H1 (cell line): ENCODE measurements at regions not wholly inside any gene's neighbourhood (a gene's known extent, or its start where the extent isn't known, plus 50 kb on each side); places are given as distances from the start of the nearest gene placed in this dataset.

Experiments used
- BRCA1 ChIP-seq: IDR thresholded peaks from 2 replicates; pipeline ENCODE4 v1.6.1; 2012; ENCODE audit warnings: low read depth, low read length, improper control_type of control experiment
- CEBPB ChIP-seq: IDR thresholded peaks from 2 replicates; pipeline ENCODE4 v1.6.1; 2012; ENCODE audit warnings: low read depth, low read length
- NANOG ChIP-seq: IDR thresholded peaks from 2 replicates; pipeline ENCODE4 v1.6.1; 2011; ENCODE audit warnings: low read length, low read depth, mild to moderate bottlenecking, inconsistent platforms; ENCODE audit not compliant: insufficient read depth, poor library complexity, severe bottlenecking
- RBBP5 ChIP-seq: IDR thresholded peaks from 2 replicates; pipeline ENCODE4 v1.7.1; 2012; ENCODE audit warnings: low read depth, mild to moderate bottlenecking, inconsistent platforms, low read length, moderate library complexity, borderline replicate concordance
- RFX5 ChIP-seq: IDR thresholded peaks from 2 replicates; pipeline ENCODE4 v1.6.1; 2011; ENCODE audit warnings: low read depth, low read length, improper control_type of control experiment, borderline replicate concordance
- RNF2 ChIP-seq: fragments of 200-900, 300-1000 bp; sonication (generic); IDR thresholded peaks from 2 replicates; pipeline ENCODE4 v1.7.1; 2016; ENCODE audit warnings: borderline replicate concordance, low read depth, mild to moderate bottlenecking, antibody characterized with exemption, low read length; ENCODE audit not compliant: poor library complexity, severe bottlenecking; ENCODE audit errors: missing control alignments
- SIX5 ChIP-seq: IDR thresholded peaks from 2 replicates; pipeline ENCODE4 v1.6.1; 2011; ENCODE audit warnings: mild to moderate bottlenecking, low read depth, low read length
- TAF7 ChIP-seq: optimal IDR thresholded peaks from 2 replicates; pipeline ENCODE3; 2011; ENCODE audit warnings: low read depth, mild to moderate bottlenecking, inconsistent platforms, low read length, moderate library complexity, borderline replicate concordance
- TF ChIP-seq, protein P1 (sequence below): fragments of 300-600 bp; sonication (generic); IDR thresholded peaks from 2 replicates; pipeline ENCODE4 v1.7.1; 2012; ENCODE audit warnings: low read length, moderate library complexity, mild to moderate bottlenecking, inconsistent platforms; ENCODE audit not compliant: insufficient replicate concordance
- TF ChIP-seq, protein P2 (sequence below): IDR thresholded peaks from 2 replicates; pipeline ENCODE4 v1.6.1; 2012; ENCODE audit warnings: low read length, inconsistent platforms

DNA sequence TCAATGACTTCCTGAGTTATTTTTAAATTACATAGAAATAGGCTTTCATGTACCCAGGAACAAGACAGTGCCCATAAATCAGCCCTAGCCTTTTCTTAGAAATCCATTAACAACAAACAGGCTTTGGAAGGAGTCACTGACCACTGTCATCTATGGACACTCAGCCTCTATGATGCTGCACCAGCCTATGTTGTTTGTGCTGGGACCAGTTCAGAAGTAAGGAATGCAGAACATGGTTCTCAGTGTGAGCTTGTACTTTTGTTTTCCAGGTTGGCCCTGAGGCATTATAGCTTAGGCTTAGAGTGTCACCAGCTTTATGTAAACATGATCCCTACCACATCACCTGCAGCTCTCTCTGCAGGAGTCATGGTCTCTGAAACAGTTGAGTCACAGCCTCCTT, 335.7 kb upstream of the CDH7 start (continued):
- TF ChIP-seq, protein P1, sequence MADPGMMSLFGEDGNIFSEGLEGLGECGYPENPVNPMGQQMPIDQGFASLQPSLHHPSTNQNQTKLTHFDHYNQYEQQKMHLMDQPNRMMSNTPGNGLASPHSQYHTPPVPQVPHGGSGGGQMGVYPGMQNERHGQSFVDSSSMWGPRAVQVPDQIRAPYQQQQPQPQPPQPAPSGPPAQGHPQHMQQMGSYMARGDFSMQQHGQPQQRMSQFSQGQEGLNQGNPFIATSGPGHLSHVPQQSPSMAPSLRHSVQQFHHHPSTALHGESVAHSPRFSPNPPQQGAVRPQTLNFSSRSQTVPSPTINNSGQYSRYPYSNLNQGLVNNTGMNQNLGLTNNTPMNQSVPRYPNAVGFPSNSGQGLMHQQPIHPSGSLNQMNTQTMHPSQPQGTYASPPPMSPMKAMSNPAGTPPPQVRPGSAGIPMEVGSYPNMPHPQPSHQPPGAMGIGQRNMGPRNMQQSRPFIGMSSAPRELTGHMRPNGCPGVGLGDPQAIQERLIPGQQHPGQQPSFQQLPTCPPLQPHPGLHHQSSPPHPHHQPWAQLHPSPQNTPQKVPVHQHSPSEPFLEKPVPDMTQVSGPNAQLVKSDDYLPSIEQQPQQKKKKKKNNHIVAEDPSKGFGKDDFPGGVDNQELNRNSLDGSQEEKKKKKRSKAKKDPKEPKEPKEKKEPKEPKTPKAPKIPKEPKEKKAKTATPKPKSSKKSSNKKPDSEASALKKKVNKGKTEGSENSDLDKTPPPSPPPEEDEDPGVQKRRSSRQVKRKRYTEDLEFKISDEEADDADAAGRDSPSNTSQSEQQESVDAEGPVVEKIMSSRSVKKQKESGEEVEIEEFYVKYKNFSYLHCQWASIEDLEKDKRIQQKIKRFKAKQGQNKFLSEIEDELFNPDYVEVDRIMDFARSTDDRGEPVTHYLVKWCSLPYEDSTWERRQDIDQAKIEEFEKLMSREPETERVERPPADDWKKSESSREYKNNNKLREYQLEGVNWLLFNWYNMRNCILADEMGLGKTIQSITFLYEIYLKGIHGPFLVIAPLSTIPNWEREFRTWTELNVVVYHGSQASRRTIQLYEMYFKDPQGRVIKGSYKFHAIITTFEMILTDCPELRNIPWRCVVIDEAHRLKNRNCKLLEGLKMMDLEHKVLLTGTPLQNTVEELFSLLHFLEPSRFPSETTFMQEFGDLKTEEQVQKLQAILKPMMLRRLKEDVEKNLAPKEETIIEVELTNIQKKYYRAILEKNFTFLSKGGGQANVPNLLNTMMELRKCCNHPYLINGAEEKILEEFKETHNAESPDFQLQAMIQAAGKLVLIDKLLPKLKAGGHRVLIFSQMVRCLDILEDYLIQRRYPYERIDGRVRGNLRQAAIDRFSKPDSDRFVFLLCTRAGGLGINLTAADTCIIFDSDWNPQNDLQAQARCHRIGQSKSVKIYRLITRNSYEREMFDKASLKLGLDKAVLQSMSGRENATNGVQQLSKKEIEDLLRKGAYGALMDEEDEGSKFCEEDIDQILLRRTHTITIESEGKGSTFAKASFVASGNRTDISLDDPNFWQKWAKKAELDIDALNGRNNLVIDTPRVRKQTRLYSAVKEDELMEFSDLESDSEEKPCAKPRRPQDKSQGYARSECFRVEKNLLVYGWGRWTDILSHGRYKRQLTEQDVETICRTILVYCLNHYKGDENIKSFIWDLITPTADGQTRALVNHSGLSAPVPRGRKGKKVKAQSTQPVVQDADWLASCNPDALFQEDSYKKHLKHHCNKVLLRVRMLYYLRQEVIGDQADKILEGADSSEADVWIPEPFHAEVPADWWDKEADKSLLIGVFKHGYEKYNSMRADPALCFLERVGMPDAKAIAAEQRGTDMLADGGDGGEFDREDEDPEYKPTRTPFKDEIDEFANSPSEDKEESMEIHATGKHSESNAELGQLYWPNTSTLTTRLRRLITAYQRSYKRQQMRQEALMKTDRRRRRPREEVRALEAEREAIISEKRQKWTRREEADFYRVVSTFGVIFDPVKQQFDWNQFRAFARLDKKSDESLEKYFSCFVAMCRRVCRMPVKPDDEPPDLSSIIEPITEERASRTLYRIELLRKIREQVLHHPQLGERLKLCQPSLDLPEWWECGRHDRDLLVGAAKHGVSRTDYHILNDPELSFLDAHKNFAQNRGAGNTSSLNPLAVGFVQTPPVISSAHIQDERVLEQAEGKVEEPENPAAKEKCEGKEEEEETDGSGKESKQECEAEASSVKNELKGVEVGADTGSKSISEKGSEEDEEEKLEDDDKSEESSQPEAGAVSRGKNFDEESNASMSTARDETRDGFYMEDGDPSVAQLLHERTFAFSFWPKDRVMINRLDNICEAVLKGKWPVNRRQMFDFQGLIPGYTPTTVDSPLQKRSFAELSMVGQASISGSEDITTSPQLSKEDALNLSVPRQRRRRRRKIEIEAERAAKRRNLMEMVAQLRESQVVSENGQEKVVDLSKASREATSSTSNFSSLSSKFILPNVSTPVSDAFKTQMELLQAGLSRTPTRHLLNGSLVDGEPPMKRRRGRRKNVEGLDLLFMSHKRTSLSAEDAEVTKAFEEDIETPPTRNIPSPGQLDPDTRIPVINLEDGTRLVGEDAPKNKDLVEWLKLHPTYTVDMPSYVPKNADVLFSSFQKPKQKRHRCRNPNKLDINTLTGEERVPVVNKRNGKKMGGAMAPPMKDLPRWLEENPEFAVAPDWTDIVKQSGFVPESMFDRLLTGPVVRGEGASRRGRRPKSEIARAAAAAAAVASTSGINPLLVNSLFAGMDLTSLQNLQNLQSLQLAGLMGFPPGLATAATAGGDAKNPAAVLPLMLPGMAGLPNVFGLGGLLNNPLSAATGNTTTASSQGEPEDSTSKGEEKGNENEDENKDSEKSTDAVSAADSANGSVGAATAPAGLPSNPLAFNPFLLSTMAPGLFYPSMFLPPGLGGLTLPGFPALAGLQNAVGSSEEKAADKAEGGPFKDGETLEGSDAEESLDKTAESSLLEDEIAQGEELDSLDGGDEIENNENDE: no peak
- TF ChIP-seq RFX5 (no peak), NANOG (no peak), SIX5 (no peak), TAF7 (no peak), RBBP5 (no peak), RNF2 (no peak), CEBPB (no peak), BRCA1 (no peak)
- TF ChIP-seq, protein P2, sequence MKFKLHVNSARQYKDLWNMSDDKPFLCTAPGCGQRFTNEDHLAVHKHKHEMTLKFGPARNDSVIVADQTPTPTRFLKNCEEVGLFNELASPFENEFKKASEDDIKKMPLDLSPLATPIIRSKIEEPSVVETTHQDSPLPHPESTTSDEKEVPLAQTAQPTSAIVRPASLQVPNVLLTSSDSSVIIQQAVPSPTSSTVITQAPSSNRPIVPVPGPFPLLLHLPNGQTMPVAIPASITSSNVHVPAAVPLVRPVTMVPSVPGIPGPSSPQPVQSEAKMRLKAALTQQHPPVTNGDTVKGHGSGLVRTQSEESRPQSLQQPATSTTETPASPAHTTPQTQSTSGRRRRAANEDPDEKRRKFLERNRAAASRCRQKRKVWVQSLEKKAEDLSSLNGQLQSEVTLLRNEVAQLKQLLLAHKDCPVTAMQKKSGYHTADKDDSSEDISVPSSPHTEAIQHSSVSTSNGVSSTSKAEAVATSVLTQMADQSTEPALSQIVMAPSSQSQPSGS: no peak
